ENCODE measurements at regions not wholly inside any gene's neighbourhood (a gene's known extent, or its start where the extent isn't known, plus 50 kb on each side); places are given as distances from the start of the nearest gene placed in this dataset.

GRCh38 chr13:104993708-104994107 lies 1541.8 kb downstream of the EFNB2 start (continued):
- TF ChIP-seq RAD21 (IDR thresholded peaks at IDR 0.05 in 1 of 2, conservative IDR thresholded peaks at IDR 0.05 in 1 of 2; ENCODE audit: low read depth in 2 of 2, low read length in 2 of 2) (peak in 1 of 2 experiments; percentile 13; a peak in 1 of 4 replicates), SP4 (IDR thresholded peaks at IDR 0.05; ENCODE audit: low read length) (no peak), SUZ12 (IDR thresholded peaks at IDR 0.05; ENCODE audit: low read length) (no peak)
